GM12873 (cell line): ENCODE measurements at regions not wholly inside any gene's neighbourhood (a gene's known extent, or its start where the extent isn't known, plus 50 kb on each side); places are given as distances from the start of the nearest gene placed in this dataset.

Source experiments
- TF ChIP-seq, protein P1 (sequence below): IDR thresholded peaks from 2 replicates; pipeline ENCODE4 v1.5.1; 2012; ENCODE audit warnings: low read depth, mild to moderate bottlenecking, moderate library complexity, low read length, control low read depth; ENCODE audit not compliant: insufficient read depth; ENCODE audit errors: missing control alignments

DNA sequence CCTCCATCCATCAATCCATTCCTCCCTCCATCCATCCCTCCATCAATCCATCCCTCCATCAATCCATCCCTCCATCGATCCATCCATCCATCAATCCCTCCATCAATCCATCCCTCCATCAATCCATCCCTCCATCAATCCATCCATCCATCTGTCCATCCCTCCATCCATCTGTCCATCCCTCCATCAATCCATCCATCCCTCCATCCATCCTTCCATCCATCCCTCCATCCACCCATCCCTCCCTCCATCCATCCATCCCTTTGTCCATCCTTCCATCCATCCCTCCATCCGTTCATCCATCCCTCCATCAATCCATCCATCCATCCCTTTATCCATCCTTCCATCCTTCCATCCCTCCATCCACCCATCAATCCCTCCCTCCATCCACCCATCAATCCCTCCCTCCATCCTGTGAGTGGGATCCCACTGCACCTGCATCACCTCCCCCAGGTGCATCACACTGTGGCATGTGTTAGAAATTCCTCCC lies 338.1 kb upstream of the SFSWAP start:
- TF ChIP-seq, protein P1, sequence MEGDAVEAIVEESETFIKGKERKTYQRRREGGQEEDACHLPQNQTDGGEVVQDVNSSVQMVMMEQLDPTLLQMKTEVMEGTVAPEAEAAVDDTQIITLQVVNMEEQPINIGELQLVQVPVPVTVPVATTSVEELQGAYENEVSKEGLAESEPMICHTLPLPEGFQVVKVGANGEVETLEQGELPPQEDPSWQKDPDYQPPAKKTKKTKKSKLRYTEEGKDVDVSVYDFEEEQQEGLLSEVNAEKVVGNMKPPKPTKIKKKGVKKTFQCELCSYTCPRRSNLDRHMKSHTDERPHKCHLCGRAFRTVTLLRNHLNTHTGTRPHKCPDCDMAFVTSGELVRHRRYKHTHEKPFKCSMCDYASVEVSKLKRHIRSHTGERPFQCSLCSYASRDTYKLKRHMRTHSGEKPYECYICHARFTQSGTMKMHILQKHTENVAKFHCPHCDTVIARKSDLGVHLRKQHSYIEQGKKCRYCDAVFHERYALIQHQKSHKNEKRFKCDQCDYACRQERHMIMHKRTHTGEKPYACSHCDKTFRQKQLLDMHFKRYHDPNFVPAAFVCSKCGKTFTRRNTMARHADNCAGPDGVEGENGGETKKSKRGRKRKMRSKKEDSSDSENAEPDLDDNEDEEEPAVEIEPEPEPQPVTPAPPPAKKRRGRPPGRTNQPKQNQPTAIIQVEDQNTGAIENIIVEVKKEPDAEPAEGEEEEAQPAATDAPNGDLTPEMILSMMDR = no peak

DNA sequence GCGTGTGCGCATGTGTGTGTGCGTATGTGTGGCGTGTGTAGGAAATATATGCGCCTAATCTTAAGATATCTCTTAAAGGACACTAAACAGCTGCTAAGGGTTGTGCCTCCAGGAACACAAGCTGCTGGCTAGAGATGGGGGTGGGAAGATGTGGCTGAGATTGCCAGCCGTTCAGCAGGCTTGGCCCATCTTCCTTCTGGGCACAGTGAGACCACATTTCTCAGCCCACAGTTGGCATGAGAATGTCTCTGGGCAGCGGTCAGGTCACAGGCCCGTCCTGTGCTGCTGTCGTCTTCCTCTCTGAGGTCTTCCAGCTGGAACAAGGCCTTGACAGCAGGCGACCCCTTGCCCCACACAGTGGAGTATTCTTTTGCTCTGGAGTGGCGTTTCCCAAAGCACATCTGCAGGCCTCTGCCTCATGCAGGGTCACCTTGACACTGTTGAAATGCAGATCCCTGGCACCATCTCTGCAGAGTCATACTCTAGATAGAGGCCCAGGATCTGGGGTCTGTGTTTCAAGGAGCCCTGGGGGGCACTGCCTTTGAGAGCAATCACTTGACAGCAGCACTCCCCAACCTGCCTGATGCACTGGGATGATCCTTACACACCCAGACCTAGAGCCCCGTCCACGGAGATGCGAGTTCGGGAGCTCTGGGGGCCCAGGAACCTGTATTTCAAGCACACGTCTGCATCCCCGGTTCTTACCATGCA lies 335.5 kb upstream of the SFSWAP start:
- TF ChIP-seq, protein P1 = no peak

DNA sequence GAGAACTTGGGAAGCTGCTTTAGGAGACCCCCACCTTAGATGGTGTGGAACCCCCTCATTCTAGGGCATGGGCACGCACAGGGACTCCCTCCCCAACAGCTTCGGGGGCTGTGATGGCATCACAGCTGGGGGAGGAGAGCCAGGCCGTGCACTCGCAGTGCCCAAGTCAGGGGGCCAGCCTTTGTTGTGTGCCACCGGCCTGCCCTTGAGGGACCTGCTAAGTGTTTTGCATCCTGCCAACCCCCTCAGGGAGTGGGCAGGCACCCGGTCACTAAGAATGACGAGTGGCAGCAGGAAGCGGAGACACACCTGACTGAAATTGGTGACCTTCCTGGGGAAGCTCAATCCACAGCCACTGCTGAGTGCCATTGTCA lies 334.9 kb upstream of the SFSWAP start:
- TF ChIP-seq, protein P1 = no peak

DNA sequence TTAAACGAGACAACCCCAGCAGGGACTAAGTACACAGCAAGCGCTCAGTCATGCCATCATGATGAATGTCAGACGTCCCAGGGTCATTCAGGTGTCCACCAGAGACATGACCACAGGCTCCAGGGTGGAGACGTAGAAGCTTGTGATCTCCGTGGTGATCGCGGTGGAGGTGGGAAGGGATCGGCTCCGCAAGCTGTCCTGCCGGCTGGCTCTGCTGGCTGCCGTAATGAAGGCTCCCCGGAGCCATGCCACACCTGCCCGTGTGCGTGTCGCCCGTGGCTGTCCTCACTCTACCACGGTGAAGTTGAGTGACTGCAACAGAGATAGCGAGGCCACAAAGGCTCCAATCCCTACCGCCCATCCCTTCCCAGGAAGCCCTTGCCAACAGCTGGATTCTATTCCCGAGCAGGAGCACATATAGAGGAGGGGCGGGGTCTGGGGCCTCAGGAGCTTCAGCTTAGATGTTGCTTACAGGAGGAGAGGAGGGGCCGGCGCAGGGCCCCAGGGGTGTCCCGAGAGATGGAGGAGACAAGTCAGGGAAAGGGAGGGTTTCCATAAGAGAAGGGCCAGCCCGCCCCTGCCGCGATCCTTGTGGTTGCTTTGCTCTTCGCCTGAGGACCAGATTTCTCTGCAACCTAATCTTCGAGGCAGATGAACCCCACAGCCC lies 332.6 kb upstream of the SFSWAP start:
- TF ChIP-seq, protein P1 = no peak

DNA sequence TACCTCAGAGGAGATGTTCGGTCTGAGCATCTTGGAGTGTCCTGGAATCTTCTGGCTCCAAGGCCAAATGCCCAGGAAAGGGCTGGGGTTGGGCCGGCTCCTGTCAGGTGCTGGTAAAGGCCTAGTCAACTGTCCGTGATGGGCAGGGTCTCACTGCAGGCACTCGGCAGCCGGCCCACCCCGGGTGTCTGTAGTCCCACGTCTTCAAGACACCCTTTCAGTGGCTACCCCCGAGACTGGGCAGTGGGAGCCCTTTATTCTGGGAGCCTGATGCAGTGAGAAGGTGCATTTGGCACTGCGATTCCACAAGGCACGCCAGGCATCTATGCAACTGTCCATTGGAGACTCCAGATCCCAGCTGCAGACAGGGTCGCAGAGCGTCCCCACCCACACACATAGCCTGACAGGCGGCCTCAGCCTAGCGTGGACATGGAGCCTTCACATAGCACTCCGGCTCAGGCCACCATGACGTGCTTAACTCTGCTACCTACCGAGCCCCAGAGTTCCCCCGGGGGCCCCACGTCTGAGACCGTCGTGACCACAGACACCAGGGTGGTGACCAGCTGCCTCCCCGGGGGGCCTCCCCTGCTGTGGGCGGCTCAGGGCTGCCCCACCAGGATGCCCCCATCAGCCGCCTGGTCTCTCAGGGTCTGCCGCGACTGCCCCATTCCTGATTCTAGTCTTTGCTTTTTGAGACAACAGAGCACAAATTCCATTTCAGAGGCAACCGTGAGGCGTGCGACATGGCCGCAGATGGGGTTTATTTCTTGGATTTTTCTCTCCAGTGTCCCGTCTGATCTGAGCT lies 331.8 kb upstream of the SFSWAP start:
- TF ChIP-seq, protein P1 = no peak

DNA sequence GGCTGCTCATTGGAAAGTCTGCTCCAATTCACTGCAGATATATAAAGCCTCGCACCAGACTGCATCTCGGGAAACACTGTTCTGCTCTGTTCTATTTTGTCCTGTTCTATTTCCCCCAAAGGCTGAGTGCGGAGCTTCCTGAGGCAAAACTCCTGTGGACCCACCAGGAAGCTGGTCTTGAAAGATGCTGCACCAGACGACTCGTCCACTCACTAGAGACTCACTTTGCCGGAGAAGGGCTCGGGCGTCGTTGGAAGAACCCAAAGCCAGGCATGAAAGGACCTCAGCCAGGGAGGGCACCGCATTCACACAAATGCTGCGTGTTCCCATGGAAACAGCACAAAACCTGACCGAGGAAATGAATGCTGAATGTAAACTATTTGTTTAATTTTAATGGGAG lies 331.2 kb upstream of the SFSWAP start:
- TF ChIP-seq, protein P1 = no peak
